HG02798 (cell line): ENCODE measurements at regions not wholly inside any gene's neighbourhood (a gene's known extent, or its start where the extent isn't known, plus 50 kb on each side); places are given as distances from the start of the nearest gene placed in this dataset.
A peak's percentile ranks its signal among the peaks of the same experiment; 100 is the strongest.

Experiments
- ATAC-seq: cut with Tn5 transposase; IDR thresholded peaks from one replicate; pipeline ENCODE4 v1.9.1; 2021; ENCODE audit warnings: mild to moderate bottlenecking; ENCODE audit not compliant: unreplicated experiment, poor library complexity

GRCh38 chr16:51640196-51640595 is 489.1 kb upstream of the SALL1 start:
- ATAC-seq, result no peak

GRCh38 chr16:51638339-51639135 is 487.5 kb upstream of the SALL1 start:
- ATAC-seq, result no peak

- ATAC-seq, result no peak
Observed at GRCh38 chr16:51637770-51638094, 486.7 kb upstream of the SALL1 start.

GRCh38 chr16:51636920-51637769 is 486.1 kb upstream of the SALL1 start:
- no peak for ATAC-seq

GRCh38 chr16:51635181-51635580 is 484.1 kb upstream of the SALL1 start:
- no peak for ATAC-seq

GRCh38 chr16:51630076-51630475 is 479.0 kb upstream of the SALL1 start:
- no peak for ATAC-seq

- ATAC-seq, result no peak
Observed at GRCh38 chr16:51629576-51629975, 478.5 kb upstream of the SALL1 start.

GRCh38 chr16:51624080-51624775 is 473.2 kb upstream of the SALL1 start:
- ATAC-seq, result no peak

GRCh38 chr16:51621610-51622009 is 470.5 kb upstream of the SALL1 start:
- ATAC-seq, result no peak

GRCh38 chr16:51615141-51615540 is 464.1 kb upstream of the SALL1 start:
- no peak for ATAC-seq

- no peak for ATAC-seq
Observed at GRCh38 chr16:51607201-51607651, 456.2 kb upstream of the SALL1 start.

- no peak for ATAC-seq
Observed at GRCh38 chr16:51596247-51596646, 445.2 kb upstream of the SALL1 start.

GRCh38 chr16:51592535-51593300 is 441.6 kb upstream of the SALL1 start:
- no peak for ATAC-seq

GRCh38 chr16:51592001-51592501 is 441.0 kb upstream of the SALL1 start:
- ATAC-seq, result no peak

GRCh38 chr16:51591480-51591879 is 440.4 kb upstream of the SALL1 start:
- no peak for ATAC-seq

GRCh38 chr16:51579652-51580360 is 428.7 kb upstream of the SALL1 start:
- no peak for ATAC-seq

- ATAC-seq, result peak; percentile 62
Observed at GRCh38 chr16:51577621-51578303, 426.7 kb upstream of the SALL1 start.

GRCh38 chr16:51576498-51577195 is 425.6 kb upstream of the SALL1 start:
- ATAC-seq, result no peak
